IMR-90 (cell line): ENCODE measurements at regions not wholly inside any gene's neighbourhood (a gene's known extent, or its start where the extent isn't known, plus 50 kb on each side); places are given as distances from the start of the nearest gene placed in this dataset.
A peak's percentile ranks its signal among the peaks of the same experiment; 100 is the strongest.

ENCODE experiments used
- ATAC-seq: fragments of 200-7000 bp; cut with Tn5 transposase; 2 replicates; pipeline ENCODE4 v1.9.1; 2020; ENCODE audit warnings: low read depth, mild to moderate bottlenecking, moderate library complexity
- BruUV-seq: library from RNA; stranded (reverse); fragments of 400-500 nt; replicated peaks from 2 replicates; lab custom pipeline; 2021; lab: Mats Ljungman, UMichigan
- CTCF ChIA-PET: fragments of 300-600 bp; formaldehyde crosslinking; extraction: SDS; loops from one replicate; lab custom pipeline; 2021; ENCODE audit warnings: antibody characterized with exemption; lab: Yijun Ruan, JAX
- POLR2A ChIA-PET: fragments of 300-600 bp; sonication (Branson Sonifier 250); formaldehyde crosslinking; loops from one replicate; lab custom pipeline; 2022; ENCODE audit warnings: antibody characterized with exemption; ENCODE audit not compliant: unreplicated experiment; lab: Charles Lee
- DNase-seq: peaks from one replicate; pipeline ENCODE4 v3.0.0; 2013
- H2AFZ ChIP-seq: replicated peaks from 2 replicates; pipeline ENCODE3; 2013; ENCODE audit warnings: low read length, mild to moderate bottlenecking; ENCODE audit not compliant: poor library complexity
- H2AK5ac ChIP-seq: 2 replicates; pipeline ENCODE4 v1.6.1; 2013; ENCODE audit warnings: low read depth, low read length, inconsistent platforms
- H2AK9ac ChIP-seq: replicated peaks from 2 replicates; pipeline ENCODE3; 2013; ENCODE audit warnings: mild to moderate bottlenecking, low read depth, low read length, moderate library complexity; ENCODE audit not compliant: poor library complexity
- H2BK120ac ChIP-seq: 2 replicates; pipeline ENCODE4 v1.6.1; 2013; ENCODE audit warnings: low read depth, low read length, inconsistent platforms
- H2BK15ac ChIP-seq: 3 replicates; pipeline ENCODE4 v1.6.1; 2013; ENCODE audit warnings: low read depth, low read length, inconsistent platforms
- H2BK20ac ChIP-seq: 2 replicates; pipeline ENCODE4 v1.6.1; 2013; ENCODE audit warnings: low read depth, mild to moderate bottlenecking, inconsistent platforms, low read length, moderate library complexity
- H2BK5ac ChIP-seq: 2 replicates; pipeline ENCODE4 v1.6.1; 2013; ENCODE audit warnings: mild to moderate bottlenecking, low read depth, low read length, inconsistent platforms; ENCODE audit not compliant: poor library complexity, severe bottlenecking
- H3K14ac ChIP-seq: replicated peaks from 2 replicates; pipeline ENCODE4 v1.6.1; 2013; ENCODE audit warnings: low read depth, low read length, inconsistent platforms
- H3K18ac ChIP-seq: 2 replicates; pipeline ENCODE4 v1.6.1; 2013; ENCODE audit warnings: low read depth, low read length, control low read depth
- H3K23ac ChIP-seq: 2 replicates; pipeline ENCODE4 v1.6.1; 2013; ENCODE audit warnings: low read depth, low read length, inconsistent platforms
- H3K27ac ChIP-seq: 2 replicates; pipeline ENCODE4 v1.5.1; 2013; ENCODE audit warnings: mild to moderate bottlenecking, control low read depth, low read length; ENCODE audit not compliant: insufficient read depth
- H3K27me3 ChIP-seq: 2 replicates; pipeline ENCODE4 v1.6.1; 2013; ENCODE audit warnings: low read length; ENCODE audit not compliant: control insufficient read depth, insufficient read depth
- H3K36me3 ChIP-seq: 2 replicates; pipeline ENCODE4 v1.6.1; 2013; ENCODE audit warnings: low read length, mixed read lengths; ENCODE audit not compliant: control insufficient read depth, insufficient read depth
- H3K4ac ChIP-seq: 2 replicates; pipeline ENCODE4 v1.6.1; 2013; ENCODE audit warnings: low read depth, low read length, inconsistent platforms
- H3K4me1 ChIP-seq: 2 replicates; pipeline ENCODE4 v1.6.1; 2013; ENCODE audit warnings: low read length, mixed read lengths; ENCODE audit not compliant: control insufficient read depth, insufficient read depth
- H3K4me2 ChIP-seq: 2 replicates; pipeline ENCODE4 v1.6.1; 2013; ENCODE audit warnings: low read depth, mild to moderate bottlenecking, control low read depth, low read length, moderate library complexity
- H3K4me3 ChIP-seq: 2 replicates; pipeline ENCODE4 v1.5.1; 2013; ENCODE audit warnings: low read depth, mild to moderate bottlenecking, control low read depth, low read length, moderate library complexity; ENCODE audit not compliant: insufficient read depth
- H3K56ac ChIP-seq: 2 replicates; pipeline ENCODE4 v1.6.1; 2013; ENCODE audit warnings: low read length, inconsistent platforms; ENCODE audit not compliant: insufficient read depth; ENCODE audit errors: extremely low read depth
- H3K79me1 ChIP-seq, 2 experiments: 2 replicates each; pipeline ENCODE4 v1.6.1; 2013; ENCODE audit warnings: low read length in 2 of 2, inconsistent platforms in 1 of 2, low read depth in 1 of 2
- H3K9ac ChIP-seq: 2 replicates; pipeline ENCODE4 v1.6.1; 2013; ENCODE audit warnings: low read depth, low read length, control low read depth
- H3K9me1 ChIP-seq: 2 replicates; pipeline ENCODE4 v1.6.1; 2013; ENCODE audit warnings: low read length, inconsistent platforms; ENCODE audit not compliant: insufficient read depth
- H3K9me3 ChIP-seq: 2 replicates; pipeline ENCODE4 v1.6.1; 2013; ENCODE audit warnings: low read length; ENCODE audit not compliant: control insufficient read depth, insufficient read depth
- H4K20me1 ChIP-seq: 2 replicates; pipeline ENCODE4 v1.6.1; 2013; ENCODE audit warnings: low read length, inconsistent platforms; ENCODE audit not compliant: insufficient read depth
- H4K5ac ChIP-seq: 2 replicates; pipeline ENCODE4 v1.6.1; 2013; ENCODE audit warnings: mild to moderate bottlenecking, low read depth, low read length, control low read depth
- H4K8ac ChIP-seq, 2 experiments: 2 replicates each; pipeline ENCODE4 v1.6.1; 2013; ENCODE audit warnings: low read depth in 2 of 2, low read length in 2 of 2, control low read depth in 1 of 2, inconsistent platforms in 1 of 2
- H4K91ac ChIP-seq: 2 replicates; pipeline ENCODE4 v1.6.1; 2013; ENCODE audit warnings: low read depth, low read length, inconsistent platforms; ENCODE audit not compliant: insufficient read depth
- FOS ChIP-seq: fragments of 150-350 bp; IDR thresholded peaks from 2 replicates; pipeline ENCODE4 v1.6.1; 2016; ENCODE audit warnings: low read depth, low read length
- NFE2L2 ChIP-seq: fragments of 150-350 bp; IDR thresholded peaks from 2 replicates; pipeline ENCODE4 v1.6.1; 2016; ENCODE audit warnings: low read depth, mild to moderate bottlenecking, low read length
- WGBS, 2 experiments: methylation state at CpG; one replicate each; pipeline versions ENCODE4 v1.1.5 to v1.1.7; 2013; ENCODE audit warnings: missing lambda C conversion rate in 2 of 2; ENCODE audit not compliant: insufficient read length in 1 of 2; ENCODE audit errors: extremely low coverage in 2 of 2; 5-methylcytosine and 5-hydroxymethylcytosine counted together
- dilution Hi-C: fragments of 300-500 bp; cut with HindIII; formaldehyde crosslinking; loops from one replicate; pipeline ENCODE4 v1.14.3; 2018; ENCODE audit warnings: low sequenced_read_pairs; ENCODE audit not compliant: unreplicated experiment
- in situ Hi-C: fragments of 300-500 bp; cut with MboI; formaldehyde crosslinking; loops from 3 replicates; pipeline ENCODE4 v1.14.3; 2019; ENCODE audit warnings: low sequenced_read_pairs, inconsistent platforms, mixed read lengths
- intact Hi-C: fragments of 100-400 bp; cut with micrococcal nuclease; formaldehyde crosslinking; loops from 2 replicates; pipeline ENCODE4 v1.10.0; 2022

GRCh38 chr16:64416216-64417005 lies 705.5 kb downstream of the CDH11 start:
- BruUV-seq, result no TSS peak
- Histone ChIP-seq H2AK9ac (no peak overlapping the region), H2BK15ac (no peak overlapping the region), H3K4ac (no peak overlapping the region), H4K5ac (peak overlapping the region; percentile 78; the same call in 1 of the 2 replicates), H3K9me3 (no peaks in the 10 kb centered on the region), H3K27ac (no peak overlapping the region), H3K4me3 (peak overlapping the region; percentile 33; the same call in 1 of the 2 replicates), H3K14ac (no peak overlapping the region), H2AK5ac (no peak overlapping the region), H4K8ac (no peak overlapping the region; a peak in 1 of 4 replicates), H3K18ac (peak overlapping the region; percentile 27), H3K4me2 (peak overlapping the region; percentile 67), H4K91ac (no peak overlapping the region), H3K9me1 (no peaks in the 10 kb centered on the region), H2AFZ (no peak overlapping the region), H3K56ac (no peak overlapping the region), H2BK20ac (no peak overlapping the region), H3K27me3 (no peaks in the 10 kb centered on the region), H3K4me1 (no peaks in the 10 kb centered on the region; the same call in 1 of the 2 replicates), H3K23ac (no peak overlapping the region), H3K9ac (no peak overlapping the region), H3K79me1 (no peaks in the 10 kb centered on the region), H2BK5ac (no peak overlapping the region), H3K36me3 (no peaks in the 10 kb centered on the region), H4K20me1 (no peaks in the 10 kb centered on the region), H2BK120ac (no peak overlapping the region)
- DNase-seq (peak; percentile 43), ATAC-seq (no peak)
- CTCF ChIA-PET, result no interaction called here
- POLR2A ChIA-PET, result no interaction called here
- in situ Hi-C loops (no loop called here), intact Hi-C loops (no loop called here), dilution Hi-C loops (no loop called here)
- TF ChIP-seq NFE2L2 (no peak), FOS (no peak)
- no CpG with 5 or more reads among the region's 5 CpGs for WGBS, 2 experiments
